ENCODE measurements at regions not wholly inside any gene's neighbourhood (a gene's known extent, or its start where the extent isn't known, plus 50 kb on each side); places are given as distances from the start of the nearest gene placed in this dataset.

DNA sequence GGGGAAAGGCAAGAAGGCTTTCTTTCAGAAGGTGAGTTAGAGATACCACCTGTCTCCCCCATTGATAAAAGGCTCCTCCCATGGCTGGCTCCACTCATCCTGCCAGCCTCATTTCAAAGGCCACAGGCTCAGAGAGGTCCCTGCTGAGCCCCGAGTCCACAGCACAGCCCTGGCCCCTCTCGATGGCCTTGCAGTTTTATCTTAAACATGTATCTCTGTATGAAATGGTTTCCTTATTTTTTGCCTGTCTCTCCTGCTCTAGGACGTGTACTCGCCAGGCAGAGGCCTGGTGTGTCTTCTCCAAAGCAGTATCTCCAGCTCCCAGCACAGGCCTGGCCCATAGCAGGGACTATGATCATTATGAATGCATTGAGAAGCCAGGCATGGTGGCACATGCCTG, 160.5 kb upstream of the NSMCE3 start:
- intact Hi-C loops (cut with DNase I), result no loop called here

DNA sequence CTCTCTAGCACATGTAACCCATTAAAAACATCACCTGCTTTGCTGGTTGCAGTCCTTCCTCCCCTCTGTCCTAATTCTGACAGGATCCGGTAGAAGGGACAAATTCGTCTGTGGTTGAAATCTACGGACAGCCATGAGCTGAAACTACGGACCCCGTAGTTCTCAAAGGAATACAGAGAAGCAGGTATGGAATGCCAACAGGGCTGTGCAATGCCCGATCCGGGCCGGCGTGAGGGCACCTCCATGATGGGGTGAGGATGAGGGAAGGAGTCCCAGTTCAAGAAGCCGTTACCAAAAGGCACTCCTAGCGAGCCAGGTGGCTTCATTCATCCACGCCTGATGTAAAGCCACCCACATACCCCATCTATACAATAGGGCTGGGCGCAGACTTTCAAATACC, 160.0 kb upstream of the NSMCE3 start:
- 79 to 89% methylated on average over 9 to 13 of the region's 13 CpGs for WGBS, 2 donors
- Histone ChIP-seq H3K4me3 (no peak overlapping the region), H3K9me3 (peaks cover 0 to 5% (median 0%) of the 10 kb centered on the region in 3 donors), H3K27me3 (peaks cover 0 to 23% (median 0%) of the 10 kb centered on the region in 4 donors), H3K4me1 (no peaks in the 10 kb centered on the region), H3K36me3 (no peaks in the 10 kb centered on the region), H3K27ac (no peak overlapping the region)
- no peak for TF ChIP-seq POLR2A (IDR thresholded peaks at IDR 0.05)
- TF ChIP-seq, protein P1, sequence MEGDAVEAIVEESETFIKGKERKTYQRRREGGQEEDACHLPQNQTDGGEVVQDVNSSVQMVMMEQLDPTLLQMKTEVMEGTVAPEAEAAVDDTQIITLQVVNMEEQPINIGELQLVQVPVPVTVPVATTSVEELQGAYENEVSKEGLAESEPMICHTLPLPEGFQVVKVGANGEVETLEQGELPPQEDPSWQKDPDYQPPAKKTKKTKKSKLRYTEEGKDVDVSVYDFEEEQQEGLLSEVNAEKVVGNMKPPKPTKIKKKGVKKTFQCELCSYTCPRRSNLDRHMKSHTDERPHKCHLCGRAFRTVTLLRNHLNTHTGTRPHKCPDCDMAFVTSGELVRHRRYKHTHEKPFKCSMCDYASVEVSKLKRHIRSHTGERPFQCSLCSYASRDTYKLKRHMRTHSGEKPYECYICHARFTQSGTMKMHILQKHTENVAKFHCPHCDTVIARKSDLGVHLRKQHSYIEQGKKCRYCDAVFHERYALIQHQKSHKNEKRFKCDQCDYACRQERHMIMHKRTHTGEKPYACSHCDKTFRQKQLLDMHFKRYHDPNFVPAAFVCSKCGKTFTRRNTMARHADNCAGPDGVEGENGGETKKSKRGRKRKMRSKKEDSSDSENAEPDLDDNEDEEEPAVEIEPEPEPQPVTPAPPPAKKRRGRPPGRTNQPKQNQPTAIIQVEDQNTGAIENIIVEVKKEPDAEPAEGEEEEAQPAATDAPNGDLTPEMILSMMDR (IDR thresholded peaks at IDR 0.05), result no peak
- intact Hi-C loops (cut with DNase I), result no loop called here
- DNase-seq, result no peak

More for the DNA sequence above, 160.5 kb upstream of the NSMCE3 start:
- Histone ChIP-seq H3K9me3 (peaks cover 0 to 5% (median 0%) of the 10 kb centered on the region in 3 donors), H3K36me3 (no peaks in the 10 kb centered on the region), H3K4me1 (no peaks in the 10 kb centered on the region), H3K27me3 (peaks cover 0 to 28% (median 0%) of the 10 kb centered on the region in 4 donors), H3K27ac (no peak overlapping the region), H3K4me3 (no peak overlapping the region)
- TF ChIP-seq POLR2A (IDR thresholded peaks at IDR 0.05), result no peak
- TF ChIP-seq, protein P1 (IDR thresholded peaks at IDR 0.05), result no peak
- 72 to 90% methylated on average over 3 to 4 of the region's 4 CpGs for WGBS, 2 donors
- DNase-seq, result no peak

DNA sequence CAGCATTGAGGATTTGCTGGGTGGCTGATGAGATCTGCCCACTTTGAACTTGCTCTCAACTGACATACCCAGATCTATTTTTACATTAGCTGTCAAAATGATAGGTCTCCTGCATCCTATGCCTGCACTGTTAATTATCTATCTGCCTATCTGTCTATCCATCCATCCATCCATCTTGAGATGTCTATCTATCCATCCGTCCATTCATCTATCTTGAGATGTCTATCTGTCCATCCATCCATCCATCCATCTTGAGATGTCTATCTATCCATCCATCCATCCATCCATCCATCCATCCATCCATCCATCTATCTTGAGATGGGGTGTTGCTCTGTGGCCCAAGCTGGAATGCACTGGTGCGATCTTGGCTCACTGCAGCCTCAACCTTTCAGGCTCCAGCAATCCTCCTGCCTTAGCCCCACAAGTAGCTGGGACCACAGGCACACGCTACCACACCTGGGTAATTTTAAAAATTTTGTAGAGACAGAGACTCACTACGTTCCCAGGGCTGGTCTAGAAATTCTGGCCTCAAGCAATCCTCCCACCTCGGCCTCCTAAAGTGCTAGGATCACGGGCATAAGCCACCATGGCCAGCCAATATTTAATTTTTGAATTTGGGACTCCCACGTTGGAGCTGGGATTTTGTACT, 159.4 kb upstream of the NSMCE3 start:
- Histone ChIP-seq H3K36me3 (no peaks in the 10 kb centered on the region), H3K4me1 (no peaks in the 10 kb centered on the region), H3K9me3 (peaks cover 0 to 5% (median 0%) of the 10 kb centered on the region in 3 donors), H3K27ac (no peak overlapping the region), H3K4me3 (no peak overlapping the region), H3K27me3 (peaks cover 0 to 18% (median 0%) of the 10 kb centered on the region in 4 donors)
- DNase-seq, result no peak
- 79 to 80% methylated on average over 7 of the region's 7 CpGs for WGBS, 2 donors
- intact Hi-C loops (cut with DNase I), result no loop called here
- TF ChIP-seq, protein P1 (IDR thresholded peaks at IDR 0.05), result no peak
- no peak for TF ChIP-seq POLR2A (IDR thresholded peaks at IDR 0.05)

DNA sequence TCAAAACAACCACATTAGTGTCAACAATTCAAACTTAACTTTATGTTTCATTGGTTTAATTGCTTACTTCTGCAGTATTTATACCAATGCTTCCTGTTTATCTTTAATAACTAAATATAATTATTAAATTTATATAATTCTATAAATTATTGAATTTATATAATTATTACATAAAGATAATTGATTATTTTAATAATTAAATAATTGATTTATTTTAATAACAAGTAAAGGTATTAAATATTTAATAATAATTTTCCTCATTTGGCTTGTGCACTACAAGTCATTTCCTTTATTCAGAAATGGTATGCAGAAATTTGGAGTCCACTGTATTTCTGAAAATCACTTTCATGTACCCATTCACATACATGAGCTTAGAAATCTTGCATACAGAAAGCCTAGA, 156.2 kb upstream of the NSMCE3 start:
- no peaks in the 10 kb centered on the region for H3K36me3 ChIP-seq
- no peaks in the 10 kb centered on the region for H3K4me1 ChIP-seq
- TF ChIP-seq POLR2A (IDR thresholded peaks at IDR 0.05), result no peak
- TF ChIP-seq, protein P1 (IDR thresholded peaks at IDR 0.05), result no peak
- H3K27ac ChIP-seq, result no peak overlapping the region
- intact Hi-C loops (cut with DNase I), result no loop called here
- peaks cover 0 to 5% (median 0%) of the 10 kb centered on the region in 3 donors for H3K9me3 ChIP-seq
- DNase-seq, result no peak
- no peak overlapping the region for H3K4me3 ChIP-seq
- H3K27me3 ChIP-seq, result no peaks in the 10 kb centered on the region

DNA sequence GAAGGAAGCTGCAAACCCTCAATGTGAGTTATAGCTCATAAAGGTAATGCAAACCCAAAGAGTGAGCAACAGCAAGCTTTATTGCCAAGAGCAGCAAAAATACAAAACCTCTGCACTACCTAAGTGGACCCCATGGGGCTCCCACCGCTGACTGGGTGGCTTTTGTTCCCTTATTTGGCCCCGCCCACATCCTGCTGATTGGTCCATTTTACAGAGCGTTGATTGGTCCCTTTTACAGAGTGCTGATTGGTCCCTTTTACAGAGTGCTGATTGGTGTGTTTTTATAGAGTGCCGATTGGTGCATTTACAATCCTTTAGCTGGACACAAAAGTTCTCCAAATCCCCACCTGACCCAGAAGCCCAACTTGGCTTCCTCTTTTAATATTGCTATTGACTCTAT, 154.5 kb upstream of the NSMCE3 start:
- Histone ChIP-seq H3K4me3 (no peak overlapping the region), H3K9me3 (peaks cover 0 to 5% (median 0%) of the 10 kb centered on the region in 3 donors), H3K36me3 (no peaks in the 10 kb centered on the region), H3K4me1 (no peaks in the 10 kb centered on the region), H3K27ac (no peak overlapping the region), H3K27me3 (no peaks in the 10 kb centered on the region)
- TF ChIP-seq, protein P1 (IDR thresholded peaks at IDR 0.05), result no peak
- TF ChIP-seq POLR2A (IDR thresholded peaks at IDR 0.05), result no peak
- no peak for DNase-seq
- 78 to 86% methylated on average over 4 of the region's 4 CpGs for WGBS, 2 donors
- intact Hi-C loops (cut with DNase I), result no loop called here
